22Rv1 (cell line): ENCODE measurements at regions not wholly inside any gene's neighbourhood (a gene's known extent, or its start where the extent isn't known, plus 50 kb on each side); places are given as distances from the start of the nearest gene placed in this dataset.

Source experiments
- H3K27ac ChIP-seq: fragments of 450-650 bp; 2 replicates; pipeline ENCODE4 v1.5.1; 2017
- ZFX ChIP-seq: fragments of 450-650 bp; IDR thresholded peaks from 2 replicates; pipeline ENCODE4 v1.6.1; 2017; ENCODE audit warnings: antibody characterized with exemption, borderline replicate concordance
- TF ChIP-seq, protein P1 (sequence below): fragments of 450-650 bp; IDR thresholded peaks from 2 replicates; pipeline ENCODE4 v1.5.1; 2017; ENCODE audit warnings: mild to moderate bottlenecking

- no peak overlapping the region for H3K27ac ChIP-seq
- TF ChIP-seq, protein P1, sequence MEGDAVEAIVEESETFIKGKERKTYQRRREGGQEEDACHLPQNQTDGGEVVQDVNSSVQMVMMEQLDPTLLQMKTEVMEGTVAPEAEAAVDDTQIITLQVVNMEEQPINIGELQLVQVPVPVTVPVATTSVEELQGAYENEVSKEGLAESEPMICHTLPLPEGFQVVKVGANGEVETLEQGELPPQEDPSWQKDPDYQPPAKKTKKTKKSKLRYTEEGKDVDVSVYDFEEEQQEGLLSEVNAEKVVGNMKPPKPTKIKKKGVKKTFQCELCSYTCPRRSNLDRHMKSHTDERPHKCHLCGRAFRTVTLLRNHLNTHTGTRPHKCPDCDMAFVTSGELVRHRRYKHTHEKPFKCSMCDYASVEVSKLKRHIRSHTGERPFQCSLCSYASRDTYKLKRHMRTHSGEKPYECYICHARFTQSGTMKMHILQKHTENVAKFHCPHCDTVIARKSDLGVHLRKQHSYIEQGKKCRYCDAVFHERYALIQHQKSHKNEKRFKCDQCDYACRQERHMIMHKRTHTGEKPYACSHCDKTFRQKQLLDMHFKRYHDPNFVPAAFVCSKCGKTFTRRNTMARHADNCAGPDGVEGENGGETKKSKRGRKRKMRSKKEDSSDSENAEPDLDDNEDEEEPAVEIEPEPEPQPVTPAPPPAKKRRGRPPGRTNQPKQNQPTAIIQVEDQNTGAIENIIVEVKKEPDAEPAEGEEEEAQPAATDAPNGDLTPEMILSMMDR = no peak
- TF ChIP-seq ZFX = no peak
Measured at GRCh38 chr5:148708854-148709253, 54.5 kb upstream of the HTR4 start.

DNA sequence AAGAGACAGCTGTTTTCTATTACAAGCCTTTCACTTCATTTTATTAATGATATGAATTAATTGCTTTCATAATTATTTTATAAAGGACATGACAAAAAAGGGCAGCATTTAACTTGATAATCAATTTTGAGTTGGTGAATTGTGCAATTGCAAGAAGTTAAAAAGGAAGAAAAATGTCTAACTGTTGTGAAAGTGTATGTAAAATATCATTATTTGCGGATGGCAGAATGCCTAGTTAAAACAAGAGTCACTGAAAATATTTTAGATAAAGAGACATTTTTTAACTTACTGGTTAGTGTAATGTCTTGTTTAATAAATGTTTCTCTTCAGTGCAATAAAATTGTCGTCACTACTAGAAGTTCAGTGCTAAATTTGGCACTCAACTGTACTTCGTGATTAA, 57.6 kb upstream of the HTR4 start:
- H3K27ac ChIP-seq = no peak overlapping the region
- no peak for TF ChIP-seq ZFX
- TF ChIP-seq, protein P1 = no peak

DNA sequence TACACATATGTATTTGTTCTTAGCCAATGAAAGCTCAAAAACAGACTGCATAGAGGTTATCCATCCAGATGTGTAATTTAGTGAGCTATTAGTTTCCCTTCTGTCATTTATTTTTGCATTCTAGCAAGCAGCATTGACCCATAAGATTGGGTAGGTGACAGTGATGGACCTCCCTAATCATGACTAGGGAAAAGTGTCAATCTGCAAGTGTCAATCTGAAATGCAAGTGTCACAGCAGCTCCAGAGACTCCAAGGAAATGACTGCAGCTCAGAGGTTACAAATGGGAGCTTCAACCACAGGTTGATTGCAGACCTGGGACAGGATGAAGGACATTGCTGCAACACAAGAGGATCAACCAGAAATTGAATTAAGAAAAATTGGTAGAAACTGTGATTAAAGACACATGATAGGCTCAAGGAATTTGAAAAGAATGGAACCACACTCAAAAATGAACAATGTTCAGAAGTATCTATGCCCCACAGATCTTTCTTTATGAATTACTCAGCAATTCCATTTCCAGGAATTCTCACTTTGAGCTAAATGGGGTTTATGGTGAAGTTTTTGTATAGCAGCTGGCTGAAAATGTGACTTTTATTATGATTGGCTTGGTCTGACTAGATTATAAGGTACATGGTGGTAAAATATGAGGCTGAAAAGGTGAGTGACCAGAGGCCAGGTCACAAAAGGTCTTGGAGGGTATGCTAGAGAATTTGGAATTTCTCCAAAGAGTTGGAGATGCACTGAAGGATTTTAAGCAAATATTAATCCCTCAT, 59.6 kb upstream of the HTR4 start:
- TF ChIP-seq ZFX = no peak
- TF ChIP-seq, protein P1 = no peak
- no peak overlapping the region for H3K27ac ChIP-seq

GRCh38 chr5:148716716-148717115, 62.4 kb upstream of the HTR4 start:
- H3K27ac ChIP-seq = no peak overlapping the region
- TF ChIP-seq ZFX = no peak
- TF ChIP-seq, protein P1 = no peak

GRCh38 chr5:148717668-148718067, 63.3 kb upstream of the HTR4 start:
- TF ChIP-seq, protein P1 = no peak
- TF ChIP-seq ZFX = no peak
- H3K27ac ChIP-seq = no peak overlapping the region

- TF ChIP-seq, protein P1 = no peak
- TF ChIP-seq ZFX = no peak
- H3K27ac ChIP-seq = no peak overlapping the region
Measured at GRCh38 chr5:148719605-148720004, 65.3 kb upstream of the HTR4 start.

GRCh38 chr5:148720257-148720656, 65.9 kb upstream of the HTR4 start:
- no peak overlapping the region for H3K27ac ChIP-seq
- TF ChIP-seq, protein P1 = no peak
- no peak for TF ChIP-seq ZFX
